Left kidney (tissue), 1 donor: ENCODE measurements at regions not wholly inside any gene's neighbourhood (a gene's known extent, or its start where the extent isn't known, plus 50 kb on each side); places are given as distances from the start of the nearest gene placed in this dataset.
"Not testable (repeated sequence)": the region's sequence is repeated elsewhere in the genome, so short reads cannot be mapped to it uniquely, and the experiment has no call there.

Source experiments
- DNase-seq: peaks from one replicate; pipeline ENCODE4 v3.0.0-alpha.2; 2013

DNA sequence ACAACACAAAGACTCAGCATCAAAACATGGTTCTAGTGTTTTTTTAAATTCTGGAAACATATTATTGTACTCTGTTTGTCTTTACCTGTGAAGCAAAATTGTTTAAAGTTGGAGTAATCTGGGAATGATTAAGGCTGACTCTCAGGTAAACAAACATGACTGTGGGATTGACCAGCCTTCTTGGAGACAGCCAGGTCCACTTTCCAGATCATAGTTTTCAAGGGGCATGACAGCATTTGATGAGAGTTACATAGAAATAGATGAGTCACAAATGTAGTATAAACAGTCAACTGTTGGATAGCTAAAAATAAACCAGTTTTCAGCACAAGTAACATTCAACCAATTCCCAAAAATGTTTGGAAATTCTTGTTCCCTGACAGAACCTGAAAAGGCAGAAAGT, 1680.9 kb downstream of the OLFM4 start:
- DNase-seq: no peak

DNA sequence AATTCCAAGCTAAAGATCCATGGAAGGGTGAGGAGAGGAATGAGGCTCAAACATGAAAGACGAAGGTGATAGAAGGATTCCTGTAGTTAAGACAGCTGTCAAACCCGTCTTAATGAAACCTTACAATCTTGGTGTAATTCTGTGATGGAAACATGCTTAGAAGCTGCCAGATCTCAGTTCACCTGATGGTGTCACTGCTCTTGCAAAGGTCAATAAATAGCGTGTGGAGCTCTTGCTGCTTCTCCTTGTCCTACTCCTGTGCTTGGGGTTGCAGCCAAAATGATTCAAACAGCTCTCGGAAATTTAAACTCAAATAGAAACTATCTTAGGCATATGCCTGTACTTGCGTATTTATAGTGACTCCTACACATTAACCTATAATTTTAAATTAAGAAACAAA, 1705.0 kb downstream of the OLFM4 start:
- no peak for DNase-seq

DNA sequence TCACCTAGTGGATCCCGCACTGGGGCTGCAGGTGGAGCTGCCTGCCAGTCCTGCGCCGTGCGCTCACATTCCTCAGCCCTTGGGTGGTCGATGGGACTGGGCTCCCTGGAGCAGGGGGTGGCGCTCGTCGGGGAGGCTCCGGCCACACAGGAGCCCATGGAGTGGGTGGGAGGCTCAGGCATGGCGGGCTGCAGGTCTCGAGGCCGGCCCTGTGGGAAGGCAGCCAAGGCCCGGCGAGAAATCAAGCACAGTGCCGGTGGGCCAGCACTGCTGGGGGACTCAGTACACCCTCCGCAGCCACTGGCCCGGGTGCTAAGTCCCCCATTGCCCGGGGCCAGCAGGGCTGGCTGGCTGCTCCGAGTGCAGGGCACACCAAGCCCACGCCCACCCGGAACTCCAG, 1708.6 kb downstream of the OLFM4 start:
- not testable (repeated sequence) for DNase-seq

DNA sequence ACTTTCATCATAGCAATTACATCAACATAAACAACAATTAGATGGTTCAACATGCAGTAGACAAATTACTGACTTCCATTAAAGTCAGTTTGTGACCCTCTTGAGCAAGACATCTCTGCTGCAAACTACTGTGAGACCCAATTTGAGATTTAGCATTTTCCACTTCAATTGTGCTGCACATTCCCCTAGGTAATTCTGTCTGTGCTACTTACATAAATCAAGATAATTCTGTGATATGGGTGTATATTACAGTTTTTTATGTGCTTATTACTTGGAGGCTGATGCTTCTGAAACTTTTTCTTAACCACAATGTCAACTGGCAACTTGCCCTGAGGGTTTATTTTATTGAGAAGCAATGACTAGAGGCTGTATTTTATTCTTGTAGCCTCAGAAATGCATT, 1714.4 kb downstream of the OLFM4 start:
- no peak for DNase-seq

DNA sequence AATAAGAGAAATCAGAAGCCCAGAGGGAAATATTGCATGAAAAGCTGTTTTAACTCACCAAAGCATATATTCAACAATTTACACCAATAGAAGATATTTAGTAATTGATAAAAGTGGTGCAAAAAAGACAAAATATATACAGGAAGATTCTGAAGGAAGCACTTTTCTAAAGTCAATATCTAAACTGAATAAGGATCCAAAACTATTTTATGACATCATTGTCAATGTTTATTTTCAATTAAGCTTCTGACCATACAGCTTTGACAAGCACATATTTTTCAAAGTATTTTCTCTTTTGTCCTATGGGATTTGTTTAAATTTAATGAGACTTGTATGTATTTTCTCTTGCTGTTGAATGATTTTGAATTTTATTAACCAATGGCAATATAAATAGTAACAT, 1716.1 kb downstream of the OLFM4 start:
- no peak for DNase-seq

DNA sequence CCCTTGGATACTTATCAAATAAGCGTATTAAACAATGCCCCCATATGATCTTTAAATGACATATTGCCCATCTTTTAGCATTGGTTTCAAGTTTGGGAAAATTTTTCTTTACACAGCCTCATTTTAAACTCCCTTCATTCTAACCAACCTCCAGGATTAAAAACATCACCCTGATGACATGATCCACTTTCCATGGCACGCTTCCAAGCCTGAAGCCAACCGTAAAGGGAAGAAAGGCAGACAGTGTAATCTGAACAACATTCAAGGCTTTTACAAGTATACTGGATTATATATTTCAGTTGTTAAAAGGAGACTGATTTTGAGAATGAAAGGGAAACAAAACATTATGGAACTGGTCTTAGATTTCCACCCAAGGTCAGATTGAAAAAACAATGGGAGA, 1721.9 kb downstream of the OLFM4 start:
- no peak for DNase-seq

DNA sequence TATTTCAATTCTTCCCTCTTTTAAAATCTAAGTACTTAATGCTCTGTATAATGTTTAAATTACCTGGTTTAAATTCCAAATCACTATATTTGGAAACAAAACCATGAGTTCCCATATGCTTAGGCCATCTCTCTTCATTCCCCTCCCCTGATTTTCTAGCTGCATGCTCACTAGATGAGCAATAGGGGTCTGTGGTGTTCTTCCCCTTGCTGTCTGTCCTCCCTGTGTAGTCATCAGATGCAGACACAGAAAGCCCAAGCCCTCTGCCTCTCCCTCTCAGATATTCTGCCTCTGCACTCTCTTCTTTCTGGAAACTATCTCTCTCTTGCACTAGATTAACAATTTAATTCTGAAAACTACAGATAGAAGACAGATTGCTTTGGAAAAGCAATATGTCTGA, 1730.2 kb downstream of the OLFM4 start:
- no peak for DNase-seq

DNA sequence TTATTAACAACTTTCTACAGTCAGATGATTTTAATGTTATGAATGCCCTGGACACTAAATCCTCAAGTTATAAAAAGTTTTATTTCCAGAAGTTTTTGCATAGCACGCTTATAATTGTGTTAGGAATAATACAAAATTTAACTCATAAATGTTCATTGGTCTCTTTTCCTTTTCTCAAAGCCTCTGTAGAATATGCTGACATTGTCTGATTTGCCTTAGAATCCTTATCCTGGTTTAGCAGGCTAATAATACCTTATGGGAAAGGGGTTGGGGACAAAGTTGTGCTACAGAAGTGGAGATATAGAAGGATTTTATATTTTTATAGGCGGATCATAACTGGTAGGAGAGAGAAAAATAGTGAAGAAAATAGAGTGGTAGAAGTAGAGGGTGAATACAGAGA, 1739.6 kb downstream of the OLFM4 start:
- DNase-seq: no peak

DNA sequence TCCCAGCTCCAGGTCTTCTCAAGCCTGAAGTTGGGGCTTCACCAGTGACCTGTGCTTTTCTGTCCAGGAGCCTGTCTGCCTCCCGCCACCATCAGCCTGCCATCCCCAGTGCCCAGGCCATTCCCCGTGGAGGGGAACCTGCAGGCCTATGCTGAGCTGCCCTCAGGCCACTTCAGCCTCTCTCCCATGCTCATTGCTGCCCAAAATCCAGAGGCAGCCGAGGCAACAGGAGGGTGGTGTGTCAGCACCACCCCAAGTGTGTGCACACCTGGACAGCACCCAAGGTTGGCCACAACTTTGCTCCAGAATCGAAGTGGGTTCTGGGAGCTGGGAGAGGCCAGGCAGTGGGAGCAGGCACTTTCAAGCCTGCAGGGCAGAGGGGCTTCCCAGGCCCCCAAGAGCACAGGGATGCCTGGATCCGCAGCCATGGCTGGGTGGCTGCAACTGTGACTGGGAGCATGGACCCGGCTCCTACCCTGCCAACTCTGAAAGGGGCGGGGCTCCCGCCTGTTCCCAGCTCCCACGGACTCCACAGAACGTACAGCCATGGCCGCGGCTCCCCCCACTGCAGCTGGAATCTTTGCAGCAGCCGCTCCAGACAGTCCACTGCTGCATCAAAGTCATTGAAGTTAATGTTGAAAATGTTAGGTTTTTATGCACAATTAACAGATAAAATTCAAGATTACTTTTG, 1747.0 kb downstream of the OLFM4 start:
- DNase-seq: no peak

DNA sequence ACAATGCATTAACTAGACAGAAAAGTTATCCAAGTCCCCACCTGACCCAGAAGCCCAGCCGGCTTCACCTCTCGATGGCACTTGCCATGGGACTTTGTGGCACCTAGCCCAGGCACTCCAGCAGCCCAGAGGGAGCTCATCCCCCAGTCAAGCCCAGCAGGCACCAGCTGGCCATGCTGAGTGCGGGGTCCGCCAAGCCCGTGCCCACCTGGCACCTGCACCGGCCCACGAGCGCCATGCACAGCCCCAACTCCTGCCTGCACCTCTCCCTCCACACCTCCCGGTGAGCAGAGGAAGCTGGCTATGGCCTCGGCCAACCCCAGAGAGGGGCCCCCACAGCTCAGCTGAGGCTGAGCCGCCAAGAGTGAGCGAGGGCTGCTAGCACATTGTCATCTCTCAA, 1759.1 kb downstream of the OLFM4 start:
- no peak for DNase-seq

DNA sequence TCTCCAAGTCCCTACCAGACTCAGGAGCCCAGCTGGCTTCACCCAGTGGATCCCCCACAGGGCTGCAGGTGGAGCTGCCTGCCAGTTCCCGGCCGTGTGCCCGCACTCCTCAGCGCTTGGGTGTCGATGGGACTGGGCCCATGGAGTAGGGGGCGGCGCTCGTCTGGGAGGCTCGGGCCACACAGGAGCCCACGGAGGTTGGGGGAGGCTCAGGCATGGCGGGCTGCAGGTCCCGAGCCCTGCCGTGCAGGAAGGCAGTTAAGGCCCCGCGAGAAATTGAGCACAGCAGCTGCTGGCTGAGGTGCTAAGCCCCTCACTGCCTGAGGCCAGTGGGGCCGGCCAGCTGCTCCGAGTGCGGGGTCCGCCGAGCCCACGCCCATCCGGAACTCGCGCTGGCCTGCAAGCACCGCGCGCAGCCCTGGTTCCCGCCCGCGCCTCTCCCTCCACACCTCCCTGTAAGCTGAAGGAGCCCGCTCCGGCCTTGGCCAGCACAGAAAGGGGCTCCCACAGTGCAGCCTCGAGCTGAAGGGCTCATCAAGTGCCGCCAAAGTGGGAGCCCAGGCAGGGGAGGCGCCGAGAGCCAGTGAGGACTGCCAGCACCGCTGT, 1771.1 kb downstream of the OLFM4 start:
- DNase-seq: no peak

DNA sequence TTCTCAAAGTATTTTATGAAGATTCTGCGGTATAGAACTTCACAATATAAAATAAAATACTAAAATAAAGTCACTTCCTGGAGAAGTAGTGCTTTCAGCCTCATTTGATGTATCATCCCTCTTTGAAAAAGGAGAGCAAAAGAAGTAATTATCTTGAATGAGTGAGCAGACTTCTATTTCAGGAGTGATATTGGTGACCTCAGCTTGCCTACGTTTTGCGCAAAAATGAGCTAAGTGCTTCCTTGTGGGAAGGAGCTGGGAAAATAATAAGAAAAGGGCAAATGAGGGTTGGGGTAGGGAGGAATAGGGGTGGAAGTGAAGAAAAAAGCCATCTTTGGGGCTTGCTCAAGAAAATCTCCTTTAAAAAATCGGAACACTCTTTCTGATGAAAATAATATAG, 1773.6 kb downstream of the OLFM4 start:
- DNase-seq: no peak

DNA sequence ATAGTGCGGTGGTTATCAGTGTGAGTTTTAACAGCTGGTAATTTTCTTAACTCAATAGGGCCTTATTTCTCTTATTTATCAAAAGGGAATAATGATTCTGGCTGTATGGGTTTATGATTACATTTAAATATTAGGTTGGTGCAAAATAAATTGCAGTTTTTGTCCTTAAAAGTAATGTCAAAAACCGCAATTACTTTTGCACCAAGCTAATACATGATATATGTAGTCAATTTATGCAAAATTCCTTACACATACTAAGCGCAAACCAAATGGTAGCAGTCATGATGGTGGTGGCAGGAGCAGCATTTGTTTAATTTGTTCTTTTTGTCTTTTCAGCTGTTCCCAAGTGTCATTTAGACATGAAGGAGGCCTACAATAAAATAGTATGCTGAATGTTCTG, 1777.1 kb downstream of the OLFM4 start:
- no peak for DNase-seq

DNA sequence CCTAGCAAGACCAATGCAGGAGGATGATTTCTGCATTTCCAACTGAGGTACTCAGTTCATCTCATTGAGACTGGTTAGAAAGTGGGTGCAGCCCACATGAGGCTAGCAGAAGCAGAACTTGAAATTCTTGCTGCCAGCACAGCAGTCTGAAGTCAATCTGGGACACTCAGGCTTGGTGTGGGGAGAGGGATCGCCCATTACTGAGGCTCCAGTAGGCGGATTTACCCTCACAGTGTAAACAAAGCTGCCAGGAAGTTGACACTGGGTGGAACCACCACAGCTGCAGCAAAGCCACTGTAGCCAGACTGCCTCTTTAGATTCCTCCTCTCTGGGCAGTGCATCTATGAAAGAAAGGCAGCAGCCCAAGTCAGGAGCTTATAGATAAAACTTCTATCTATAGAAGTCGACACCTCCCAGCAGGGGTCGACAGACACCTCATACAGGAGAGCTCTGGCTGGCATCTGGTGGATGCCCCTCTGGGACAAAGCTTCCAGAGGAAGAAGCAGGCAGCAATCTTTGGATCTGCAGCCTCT, 1793.4 kb downstream of the OLFM4 start:
- DNase-seq: not testable (repeated sequence)

DNA sequence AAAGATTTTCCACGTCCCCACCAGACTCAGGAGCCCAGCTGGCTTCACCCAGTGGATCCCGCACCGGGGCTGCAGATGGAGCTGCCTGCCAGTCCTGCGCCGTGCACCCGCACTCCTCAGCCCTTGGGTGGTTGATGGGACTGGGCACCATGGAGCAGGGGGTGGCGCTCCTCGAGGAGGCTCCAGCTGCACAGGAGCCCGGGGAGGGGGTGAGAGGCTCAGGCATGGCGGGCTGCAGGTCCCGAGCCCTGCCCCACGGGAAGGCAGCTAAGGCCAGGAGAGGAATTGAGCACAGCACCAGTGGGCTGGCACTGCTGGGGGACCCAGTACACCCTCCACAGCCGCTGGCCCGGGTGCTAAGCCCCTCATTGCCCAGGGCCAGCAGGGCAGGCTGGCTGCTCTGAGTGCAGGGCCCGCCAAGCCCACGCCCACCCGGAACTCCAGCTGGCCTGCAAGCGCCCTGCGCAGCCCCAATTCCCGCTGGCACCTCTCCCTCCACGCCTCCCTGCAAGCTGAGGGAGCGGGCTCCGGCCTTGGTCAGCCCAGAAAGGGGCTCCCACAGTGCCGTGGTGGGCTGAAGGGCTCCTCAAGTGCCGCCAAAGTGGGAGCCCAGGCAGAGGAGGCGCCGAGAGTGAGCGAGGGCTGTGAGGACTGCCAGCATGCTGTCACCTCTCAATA, 1800.9 kb downstream of the OLFM4 start:
- not testable (repeated sequence) for DNase-seq

DNA sequence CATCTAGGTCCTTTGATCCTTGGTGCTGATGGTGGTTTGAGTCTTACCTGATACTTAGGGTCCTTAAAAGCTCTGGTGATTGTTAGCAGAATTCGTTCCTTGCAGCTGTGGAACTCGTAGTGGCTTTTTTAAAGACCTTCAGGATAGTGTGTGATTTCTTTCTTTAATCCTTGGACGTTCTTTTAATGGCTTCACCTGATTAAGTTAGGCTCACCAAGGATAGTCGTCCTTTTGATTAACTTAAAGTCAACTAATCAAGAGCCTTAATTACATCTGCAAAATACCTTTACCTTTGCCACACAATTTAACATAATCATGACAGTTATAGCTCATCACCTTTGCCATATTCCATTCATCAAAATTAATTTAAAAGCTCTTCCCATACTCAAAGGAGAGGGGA, 1807.7 kb downstream of the OLFM4 start:
- no peak for DNase-seq

DNA sequence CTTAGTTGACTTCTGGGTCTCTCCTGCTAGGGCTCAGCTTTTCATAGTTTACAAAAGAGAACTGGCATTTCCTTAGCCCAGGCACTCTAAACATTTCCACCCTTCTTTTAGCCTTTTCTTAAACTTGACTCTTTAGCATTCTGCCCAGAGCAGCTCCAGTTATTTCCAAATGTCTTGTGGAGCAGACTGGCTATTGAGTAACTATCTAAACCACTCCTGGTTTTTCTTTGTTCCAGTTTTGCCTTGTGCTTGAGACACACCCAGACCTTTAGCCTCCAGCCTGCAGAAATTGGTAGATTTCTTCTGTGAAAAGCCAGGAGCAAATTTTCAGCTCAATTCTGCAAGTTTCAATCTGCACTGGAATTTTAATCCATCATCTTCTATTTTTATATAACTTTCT, 1813.1 kb downstream of the OLFM4 start:
- no peak for DNase-seq

DNA sequence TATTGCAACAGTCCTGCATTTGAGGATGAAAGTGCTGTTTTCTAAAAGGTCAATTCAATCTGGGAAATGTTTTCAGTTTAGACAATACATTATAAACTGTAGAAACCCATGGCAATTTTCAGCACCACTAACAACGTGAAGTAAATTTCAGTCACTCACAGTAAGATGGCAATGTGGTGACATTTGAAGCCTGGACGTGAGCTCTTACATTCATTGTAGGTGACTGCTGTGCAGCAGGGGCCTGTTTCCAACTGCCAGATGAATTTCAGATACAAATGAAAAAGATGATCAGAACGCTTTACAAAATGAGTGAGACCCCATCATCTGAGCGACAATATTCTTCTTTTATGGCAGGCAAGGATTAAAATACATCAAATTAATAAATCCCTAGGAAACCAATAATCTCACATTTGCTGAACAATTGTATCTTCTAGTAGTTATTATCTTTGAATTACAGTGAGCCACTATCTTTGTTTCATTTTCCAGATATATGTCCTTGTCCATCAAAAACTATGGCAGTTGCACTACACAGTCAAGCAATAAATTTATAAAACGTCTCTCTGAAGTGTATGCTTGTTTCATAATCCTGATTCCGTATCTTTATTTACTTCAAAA, 1816.8 kb downstream of the OLFM4 start:
- no peak for DNase-seq

DNA sequence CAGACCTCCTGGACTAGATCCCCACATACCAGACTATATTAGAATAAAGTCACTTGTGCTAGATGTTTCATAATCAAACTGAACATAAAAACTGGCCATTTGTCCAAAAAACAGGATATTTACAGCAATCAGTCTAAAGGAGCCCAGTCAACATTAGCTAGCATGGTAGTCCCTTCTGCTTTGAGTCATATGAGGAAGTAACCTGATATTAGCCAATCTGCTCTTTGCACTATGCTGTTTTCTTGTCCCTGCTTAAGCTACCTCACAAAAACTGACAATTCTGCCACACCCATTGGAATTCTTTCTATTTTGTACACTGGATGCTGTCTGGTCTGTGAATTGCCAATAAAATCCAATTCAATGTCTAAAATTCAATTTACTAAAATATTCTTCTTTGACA, 1824.2 kb downstream of the OLFM4 start:
- DNase-seq: no peak

DNA sequence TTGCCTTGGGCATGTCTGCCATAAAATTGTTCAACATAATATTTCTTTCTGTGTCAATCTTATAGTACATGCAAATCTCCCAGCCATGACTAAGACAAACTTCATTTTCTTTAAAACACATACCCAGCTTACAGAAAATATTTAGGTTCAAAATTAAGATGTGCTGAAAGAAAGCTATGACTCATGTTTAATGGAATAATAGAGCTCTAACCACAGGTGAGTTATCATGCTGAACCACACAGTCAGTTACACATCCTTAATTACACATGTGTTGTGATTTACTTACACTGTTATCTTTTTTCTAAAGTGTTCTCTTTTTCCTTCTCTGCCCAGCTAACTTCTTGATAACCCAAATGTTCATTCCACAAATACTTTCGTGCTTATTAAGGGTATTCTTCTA, 1831.2 kb downstream of the OLFM4 start:
- no peak for DNase-seq

DNA sequence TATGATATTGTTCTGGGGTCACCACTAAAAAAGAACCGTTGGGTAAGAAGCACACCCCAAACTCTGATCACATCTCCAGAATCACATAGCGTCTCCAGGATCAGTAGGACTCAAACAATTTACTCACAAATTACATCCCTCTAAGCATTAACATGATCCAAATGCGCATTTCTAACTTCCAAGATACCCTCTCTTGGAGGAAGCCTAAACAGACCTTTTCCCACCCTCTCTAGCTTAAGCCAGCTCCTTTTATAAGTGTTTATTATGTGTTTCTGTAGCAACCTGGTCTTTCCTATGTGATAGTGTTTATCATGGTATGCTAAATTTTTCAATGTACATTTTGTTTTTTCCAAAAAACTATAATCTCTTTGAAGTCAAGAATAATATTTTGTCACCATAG, 1846.5 kb downstream of the OLFM4 start:
- DNase-seq: no peak

DNA sequence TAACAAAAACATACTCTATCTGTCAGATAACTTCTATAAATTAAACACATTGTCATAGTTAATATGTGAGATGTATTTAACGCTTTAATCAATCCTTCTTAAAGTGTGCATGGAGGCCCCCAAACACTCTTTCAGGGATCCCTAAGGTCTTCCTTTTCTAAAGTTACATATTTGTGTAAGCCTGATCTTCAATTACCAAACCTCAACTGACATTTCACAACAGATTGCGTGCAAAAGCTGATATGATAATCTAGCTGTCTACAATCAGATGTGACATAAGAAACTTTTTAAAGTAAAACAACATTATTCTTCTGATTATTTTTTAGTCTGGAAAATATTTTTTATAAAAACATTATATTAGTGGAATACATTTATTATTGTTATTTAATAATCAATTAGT, 1850.4 kb downstream of the OLFM4 start:
- no peak for DNase-seq

DNA sequence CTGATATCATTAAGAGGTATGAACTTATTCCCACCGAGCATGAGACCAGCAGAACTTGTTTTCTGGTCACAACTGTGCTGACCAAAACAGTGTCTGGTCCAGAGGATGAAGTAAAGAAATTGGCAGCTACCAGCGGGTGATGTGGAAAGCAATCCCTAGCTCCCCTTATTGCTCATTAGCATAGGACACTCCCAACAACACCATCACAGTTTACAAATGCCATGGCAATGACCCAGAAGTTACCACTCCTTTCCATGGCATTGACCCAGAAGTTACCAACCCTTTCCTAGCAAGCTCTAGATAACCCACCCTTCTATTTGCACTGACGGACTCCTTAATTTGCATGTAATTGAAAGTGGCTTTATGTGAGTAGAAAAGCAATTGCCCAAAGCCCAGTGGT, 1856.1 kb downstream of the OLFM4 start:
- DNase-seq: no peak
